DOHH2 (cell line): ENCODE measurements at regions not wholly inside any gene's neighbourhood (a gene's known extent, or its start where the extent isn't known, plus 50 kb on each side); places are given as distances from the start of the nearest gene placed in this dataset.

Source experiments
- H3F3A ChIP-seq: fragments of 200-600 bp; sonication (generic), shearing (Covaris generic); 2 replicates; pipeline ENCODE4 v1.6.0; 2016; ENCODE audit warnings: antibody characterized with exemption, mild to moderate bottlenecking; ENCODE audit not compliant: control insufficient read depth, insufficient read depth
- H3K27ac ChIP-seq: fragments of 200-600 bp; sonication (generic); 2 replicates; pipeline ENCODE4 v1.5.1; 2014; ENCODE audit warnings: low read depth, mild to moderate bottlenecking, low read length, moderate library complexity
- H3K27me3 ChIP-seq: fragments of 200-600 bp; sonication (generic); 2 replicates; pipeline ENCODE4 v1.6.1; 2014; ENCODE audit warnings: mild to moderate bottlenecking, low read length, mixed read lengths; ENCODE audit not compliant: control insufficient read depth
- H3K36me3 ChIP-seq: fragments of 200-600 bp; sonication (generic); 2 replicates; pipeline ENCODE4 v1.6.1; 2014; ENCODE audit warnings: mild to moderate bottlenecking, low read length, moderate library complexity, mixed read lengths; ENCODE audit not compliant: control insufficient read depth
- H3K4me1 ChIP-seq: fragments of 200-600 bp; sonication (generic); 2 replicates; pipeline ENCODE4 v1.6.1; 2014; ENCODE audit warnings: mild to moderate bottlenecking, low read length, mixed read lengths; ENCODE audit not compliant: control insufficient read depth
- H3K4me2 ChIP-seq: fragments of 200-600 bp; sonication (generic); 2 replicates; pipeline ENCODE4 v1.6.0; 2014; ENCODE audit warnings: mild to moderate bottlenecking, low read length, moderate library complexity
- H3K4me3 ChIP-seq: fragments of 200-600 bp; sonication (generic); 2 replicates; pipeline ENCODE4 v1.5.1; 2014; ENCODE audit warnings: mild to moderate bottlenecking, low read length, mixed read lengths
- H3K79me2 ChIP-seq: fragments of 200-600 bp; sonication (generic); 2 replicates; pipeline ENCODE4 v1.6.1; 2014; ENCODE audit warnings: mild to moderate bottlenecking, low read length, mixed read lengths; ENCODE audit not compliant: control insufficient read depth
- H3K9me2 ChIP-seq: fragments of 200-600 bp; sonication (generic); replicated peaks from 2 replicates; pipeline ENCODE4 v1.6.1; 2014; ENCODE audit warnings: mild to moderate bottlenecking, low read length, mixed read lengths; ENCODE audit not compliant: control insufficient read depth
- H3K9me3 ChIP-seq: fragments of 200-600 bp; sonication (generic); 2 replicates; pipeline ENCODE4 v1.6.1; 2014; ENCODE audit warnings: antibody characterized with exemption, low read length, mixed read lengths; ENCODE audit not compliant: control insufficient read depth, insufficient read depth
- H4K20me1 ChIP-seq: fragments of 200-600 bp; sonication (generic); 2 replicates; pipeline ENCODE4 v1.6.0; 2014; ENCODE audit warnings: low read depth, mild to moderate bottlenecking, antibody characterized with exemption, low read length, moderate library complexity; ENCODE audit not compliant: control insufficient read depth, insufficient read depth
- EZH2phosphoT487 ChIP-seq: fragments of 200-600 bp; sonication (generic); IDR thresholded peaks from 2 replicates; pipeline ENCODE4 v1.6.1; 2017; ENCODE audit warnings: borderline replicate concordance, mild to moderate bottlenecking, antibody characterized with exemption, low read length, moderate library complexity, mixed read lengths
- TF ChIP-seq, protein P1 (sequence below): fragments of 200-600 bp; sonication (generic); IDR thresholded peaks from one replicate; pipeline ENCODE4 v1.5.1; 2014; ENCODE audit warnings: antibody characterized with exemption, mild to moderate bottlenecking, low read depth, low read length; ENCODE audit not compliant: poor library complexity, severe bottlenecking

DNA sequence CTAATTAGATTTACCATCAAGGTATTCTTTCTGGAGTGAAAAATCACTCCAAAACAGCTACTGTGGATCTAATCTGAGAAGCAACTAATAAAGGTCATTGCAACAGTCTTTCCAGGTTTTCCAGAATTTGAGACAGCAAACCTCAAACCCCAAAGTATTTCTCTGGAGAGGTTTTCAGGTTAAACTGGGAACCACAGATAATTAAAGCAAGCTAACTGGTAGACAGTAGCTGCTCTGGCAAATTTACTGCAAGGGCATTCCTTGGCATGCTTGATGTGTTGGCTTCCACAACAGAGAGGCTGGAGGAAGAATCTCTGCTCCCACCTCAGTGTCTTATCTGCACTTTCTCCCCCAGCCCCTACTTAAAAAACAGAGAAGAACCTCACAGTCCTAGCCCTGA, 140.0 kb upstream of the NRBF2 start:
- Histone ChIP-seq H3K4me2 (no peak overlapping the region), H3K9me3 (no peaks in the 10 kb centered on the region)
- no peak for TF ChIP-seq EZH2phosphoT487
- TF ChIP-seq, protein P1, sequence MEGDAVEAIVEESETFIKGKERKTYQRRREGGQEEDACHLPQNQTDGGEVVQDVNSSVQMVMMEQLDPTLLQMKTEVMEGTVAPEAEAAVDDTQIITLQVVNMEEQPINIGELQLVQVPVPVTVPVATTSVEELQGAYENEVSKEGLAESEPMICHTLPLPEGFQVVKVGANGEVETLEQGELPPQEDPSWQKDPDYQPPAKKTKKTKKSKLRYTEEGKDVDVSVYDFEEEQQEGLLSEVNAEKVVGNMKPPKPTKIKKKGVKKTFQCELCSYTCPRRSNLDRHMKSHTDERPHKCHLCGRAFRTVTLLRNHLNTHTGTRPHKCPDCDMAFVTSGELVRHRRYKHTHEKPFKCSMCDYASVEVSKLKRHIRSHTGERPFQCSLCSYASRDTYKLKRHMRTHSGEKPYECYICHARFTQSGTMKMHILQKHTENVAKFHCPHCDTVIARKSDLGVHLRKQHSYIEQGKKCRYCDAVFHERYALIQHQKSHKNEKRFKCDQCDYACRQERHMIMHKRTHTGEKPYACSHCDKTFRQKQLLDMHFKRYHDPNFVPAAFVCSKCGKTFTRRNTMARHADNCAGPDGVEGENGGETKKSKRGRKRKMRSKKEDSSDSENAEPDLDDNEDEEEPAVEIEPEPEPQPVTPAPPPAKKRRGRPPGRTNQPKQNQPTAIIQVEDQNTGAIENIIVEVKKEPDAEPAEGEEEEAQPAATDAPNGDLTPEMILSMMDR = no peak

GRCh38 chr10:62992145-62992721, 140.9 kb upstream of the NRBF2 start:
- H3K4me3 ChIP-seq = no peak overlapping the region
- H3K27me3 ChIP-seq = no peaks in the 10 kb centered on the region
- no peaks in the 10 kb centered on the region for H3K36me3 ChIP-seq
- no peaks in the 10 kb centered on the region for H3K79me2 ChIP-seq
- no peaks in the 10 kb centered on the region for H3K9me2 ChIP-seq
- no peaks in the 10 kb centered on the region for H3K4me1 ChIP-seq
- H3K27ac ChIP-seq = no peak overlapping the region
- no peaks in the 10 kb centered on the region for H3F3A ChIP-seq
- H3K9me3 ChIP-seq = no peaks in the 10 kb centered on the region
- TF ChIP-seq EZH2phosphoT487 = no peak
- TF ChIP-seq, protein P1 = no peak
- no peak overlapping the region for H3K4me2 ChIP-seq
- no peaks in the 10 kb centered on the region for H4K20me1 ChIP-seq

More for the DNA sequence above, 140.0 kb upstream of the NRBF2 start:
- H3F3A ChIP-seq = no peaks in the 10 kb centered on the region
- H3K79me2 ChIP-seq = no peaks in the 10 kb centered on the region
- no peaks in the 10 kb centered on the region for H3K36me3 ChIP-seq
- H4K20me1 ChIP-seq = no peaks in the 10 kb centered on the region
- H3K9me2 ChIP-seq = no peaks in the 10 kb centered on the region
- no peak overlapping the region for H3K27ac ChIP-seq
- no peak overlapping the region for H3K4me3 ChIP-seq
- H3K27me3 ChIP-seq = no peaks in the 10 kb centered on the region
- H3K4me1 ChIP-seq = no peaks in the 10 kb centered on the region

GRCh38 chr10:62990126-62990525, 143.0 kb upstream of the NRBF2 start:
- Histone ChIP-seq H3K4me2 (no peak overlapping the region), H3K9me2 (no peaks in the 10 kb centered on the region), H3K4me1 (no peaks in the 10 kb centered on the region), H3K27ac (no peak overlapping the region), H3F3A (no peaks in the 10 kb centered on the region), H3K4me3 (no peak overlapping the region), H4K20me1 (no peaks in the 10 kb centered on the region), H3K79me2 (no peaks in the 10 kb centered on the region), H3K36me3 (no peaks in the 10 kb centered on the region), H3K27me3 (no peaks in the 10 kb centered on the region), H3K9me3 (no peaks in the 10 kb centered on the region)
- TF ChIP-seq, protein P1 = no peak
- TF ChIP-seq EZH2phosphoT487 = no peak
